SU-DHL-6 (cell line): ENCODE measurements at regions not wholly inside any gene's neighbourhood (a gene's known extent, or its start where the extent isn't known, plus 50 kb on each side); places are given as distances from the start of the nearest gene placed in this dataset.

Experiments used
- H2AFZ ChIP-seq: fragments of 200-600 bp; sonication (generic); 2 replicates; pipeline ENCODE4 v1.6.1; 2014; ENCODE audit warnings: low read depth, mild to moderate bottlenecking, moderate library complexity, mixed read lengths, antibody characterized with exemption, low read length; ENCODE audit not compliant: severe bottlenecking
- H3F3A ChIP-seq: fragments of 200-600 bp; shearing (Covaris generic); 2 replicates; pipeline ENCODE4 v1.6.0; 2016; ENCODE audit warnings: antibody characterized with exemption, mild to moderate bottlenecking; ENCODE audit not compliant: insufficient read depth
- H3K27ac ChIP-seq: fragments of 200-600 bp; sonication (generic); 2 replicates; pipeline ENCODE4 v1.5.1; 2016; ENCODE audit warnings: low read depth, mild to moderate bottlenecking, low read length, moderate library complexity, mixed read lengths
- H3K27me3 ChIP-seq: fragments of 200-600 bp; sonication (generic), shearing (Covaris generic); 2 replicates; pipeline ENCODE4 v1.6.0; 2014; ENCODE audit warnings: mild to moderate bottlenecking, low read length
- H3K36me3 ChIP-seq: fragments of 200-600 bp; sonication (generic); 2 replicates; pipeline ENCODE4 v1.6.1; 2014; ENCODE audit warnings: mild to moderate bottlenecking, low read length, mixed read lengths
- H3K4me2 ChIP-seq: fragments of 300-600, 200-600 bp; shearing (Covaris generic), sonication (generic); 2 replicates; pipeline ENCODE4 v1.6.0; 2014; ENCODE audit warnings: low read length, low read depth, mild to moderate bottlenecking; ENCODE audit not compliant: poor library complexity, severe bottlenecking
- H3K4me3 ChIP-seq: fragments of 200-600 bp; sonication (generic); 2 replicates; pipeline ENCODE4 v1.5.1; 2014; ENCODE audit warnings: antibody characterized with exemption, low read length, mild to moderate bottlenecking, mixed read lengths; ENCODE audit not compliant: insufficient read depth, poor library complexity, severe bottlenecking
- H3K79me2 ChIP-seq: fragments of 200-600 bp; sonication (generic); 2 replicates; pipeline ENCODE4 v1.6.1; 2014; ENCODE audit warnings: mild to moderate bottlenecking, low read length, moderate library complexity; ENCODE audit not compliant: insufficient read depth
- H3K9ac ChIP-seq: fragments of 200-600 bp; sonication (generic); 2 replicates; pipeline ENCODE4 v1.7.0; 2014; ENCODE audit warnings: mild to moderate bottlenecking, low read length
- H3K9me2 ChIP-seq: fragments of 200-600 bp; sonication (generic); replicated peaks from 2 replicates; pipeline ENCODE4 v1.6.1; 2014; ENCODE audit warnings: low read length; ENCODE audit not compliant: insufficient read depth
- H3K9me3 ChIP-seq: fragments of 200-600 bp; sonication (generic); 2 replicates; pipeline ENCODE4 v1.6.1; 2014; ENCODE audit warnings: low read length, mixed read lengths; ENCODE audit not compliant: insufficient read depth
- H4K20me1 ChIP-seq: fragments of 200-600 bp; sonication (generic); 2 replicates; pipeline ENCODE4 v1.6.1; 2014; ENCODE audit warnings: low read depth, mild to moderate bottlenecking, antibody characterized with exemption, low read length, moderate library complexity, mixed read lengths
- CTCF ChIP-seq: fragments of 200-600 bp; sonication (generic); IDR thresholded peaks from one replicate; pipeline ENCODE4 v1.5.1; 2017; ENCODE audit warnings: antibody characterized with exemption, mild to moderate bottlenecking, low read length, moderate library complexity; ENCODE audit not compliant: insufficient read depth, poor library complexity, severe bottlenecking
- EZH2phosphoT487 ChIP-seq: fragments of 200-600 bp; sonication (generic), shearing (Covaris generic); conservative IDR thresholded peaks from 2 replicates; pipeline ENCODE4 v1.6.1; 2018; ENCODE audit warnings: mild to moderate bottlenecking, antibody characterized with exemption, low read length, moderate library complexity, mixed read lengths

- Histone ChIP-seq H3K36me3 (no peaks in the 10 kb centered on the region), H3K9me3 (no peaks in the 10 kb centered on the region), H4K20me1 (no peaks in the 10 kb centered on the region), H3K79me2 (no peaks in the 10 kb centered on the region), H3K9ac (no peak overlapping the region), H3K27me3 (no peaks in the 10 kb centered on the region), H3F3A (no peaks in the 10 kb centered on the region), H3K4me2 (no peak overlapping the region), H3K4me3 (no peak overlapping the region), H2AFZ (no peak overlapping the region), H3K27ac (no peak overlapping the region), H3K9me2 (no peaks in the 10 kb centered on the region; the same call in 1 of the 2 replicates)
- TF ChIP-seq CTCF (no peak), EZH2phosphoT487 (no peak)
Measured at GRCh38 chr20:21623074-21623780, 82.2 kb upstream of the PAX1 start.

GRCh38 chr20:21622097-21622857 lies 83.2 kb upstream of the PAX1 start:
- H3K4me2 ChIP-seq = no peak overlapping the region
- no peaks in the 10 kb centered on the region for H3K79me2 ChIP-seq
- H3K9me3 ChIP-seq = no peaks in the 10 kb centered on the region
- H3K27ac ChIP-seq = no peak overlapping the region
- H3K9ac ChIP-seq = no peak overlapping the region
- no peaks in the 10 kb centered on the region for H3K36me3 ChIP-seq
- no peaks in the 10 kb centered on the region for H4K20me1 ChIP-seq
- H3K9me2 ChIP-seq = no peaks in the 10 kb centered on the region; the same call in 1 of the 2 replicates
- TF ChIP-seq EZH2phosphoT487 = no peak
- no peak for TF ChIP-seq CTCF
- H3F3A ChIP-seq = no peaks in the 10 kb centered on the region
- no peaks in the 10 kb centered on the region for H3K27me3 ChIP-seq
- no peak overlapping the region for H3K4me3 ChIP-seq
- H2AFZ ChIP-seq = no peak overlapping the region

GRCh38 chr20:21618759-21619416 lies 86.6 kb upstream of the PAX1 start:
- no peak overlapping the region for H3K9ac ChIP-seq
- H3F3A ChIP-seq = no peaks in the 10 kb centered on the region
- no peak overlapping the region for H2AFZ ChIP-seq
- H3K4me2 ChIP-seq = no peak overlapping the region
- H3K27ac ChIP-seq = no peak overlapping the region
- H3K79me2 ChIP-seq = no peaks in the 10 kb centered on the region
- no peaks in the 10 kb centered on the region for H3K36me3 ChIP-seq
- H3K27me3 ChIP-seq = no peaks in the 10 kb centered on the region
- no peak for TF ChIP-seq EZH2phosphoT487
- no peak for TF ChIP-seq CTCF
- H3K9me2 ChIP-seq = no peaks in the 10 kb centered on the region
- no peaks in the 10 kb centered on the region for H4K20me1 ChIP-seq
- H3K4me3 ChIP-seq = no peak overlapping the region
- H3K9me3 ChIP-seq = no peaks in the 10 kb centered on the region
